IMR-90 (cell line): ENCODE measurements at regions not wholly inside any gene's neighbourhood (a gene's known extent, or its start where the extent isn't known, plus 50 kb on each side); places are given as distances from the start of the nearest gene placed in this dataset.

ENCODE experiments used
- ATAC-seq: fragments of 200-7000 bp; cut with Tn5 transposase; 2 replicates; pipeline ENCODE4 v1.9.1; 2020; ENCODE audit warnings: low read depth, mild to moderate bottlenecking, moderate library complexity
- BruUV-seq: library from RNA; stranded (reverse); fragments of 400-500 nt; replicated peaks from 2 replicates; lab custom pipeline; 2021; lab: Mats Ljungman, UMichigan
- CTCF ChIA-PET: fragments of 300-600 bp; formaldehyde crosslinking; extraction: SDS; loops from one replicate; lab custom pipeline; 2021; ENCODE audit warnings: antibody characterized with exemption; lab: Yijun Ruan, JAX
- POLR2A ChIA-PET: fragments of 300-600 bp; sonication (Branson Sonifier 250); formaldehyde crosslinking; loops from one replicate; lab custom pipeline; 2022; ENCODE audit warnings: antibody characterized with exemption; ENCODE audit not compliant: unreplicated experiment; lab: Charles Lee
- DNase-seq: peaks from one replicate; pipeline ENCODE4 v3.0.0; 2013
- H2AFZ ChIP-seq: replicated peaks from 2 replicates; pipeline ENCODE3; 2013; ENCODE audit warnings: low read length, mild to moderate bottlenecking; ENCODE audit not compliant: poor library complexity
- H2AK5ac ChIP-seq: 2 replicates; pipeline ENCODE4 v1.6.1; 2013; ENCODE audit warnings: low read depth, low read length, inconsistent platforms
- H2AK9ac ChIP-seq: replicated peaks from 2 replicates; pipeline ENCODE3; 2013; ENCODE audit warnings: mild to moderate bottlenecking, low read depth, low read length, moderate library complexity; ENCODE audit not compliant: poor library complexity
- H2BK120ac ChIP-seq: 2 replicates; pipeline ENCODE4 v1.6.1; 2013; ENCODE audit warnings: low read depth, low read length, inconsistent platforms
- H2BK15ac ChIP-seq: 3 replicates; pipeline ENCODE4 v1.6.1; 2013; ENCODE audit warnings: low read depth, low read length, inconsistent platforms
- H2BK20ac ChIP-seq: 2 replicates; pipeline ENCODE4 v1.6.1; 2013; ENCODE audit warnings: low read depth, mild to moderate bottlenecking, inconsistent platforms, low read length, moderate library complexity
- H2BK5ac ChIP-seq: 2 replicates; pipeline ENCODE4 v1.6.1; 2013; ENCODE audit warnings: mild to moderate bottlenecking, low read depth, low read length, inconsistent platforms; ENCODE audit not compliant: poor library complexity, severe bottlenecking
- H3K14ac ChIP-seq: replicated peaks from 2 replicates; pipeline ENCODE4 v1.6.1; 2013; ENCODE audit warnings: low read depth, low read length, inconsistent platforms
- H3K18ac ChIP-seq: 2 replicates; pipeline ENCODE4 v1.6.1; 2013; ENCODE audit warnings: low read depth, low read length, control low read depth
- H3K23ac ChIP-seq: 2 replicates; pipeline ENCODE4 v1.6.1; 2013; ENCODE audit warnings: low read depth, low read length, inconsistent platforms
- H3K27ac ChIP-seq: 2 replicates; pipeline ENCODE4 v1.5.1; 2013; ENCODE audit warnings: mild to moderate bottlenecking, control low read depth, low read length; ENCODE audit not compliant: insufficient read depth
- H3K27me3 ChIP-seq: 2 replicates; pipeline ENCODE4 v1.6.1; 2013; ENCODE audit warnings: low read length; ENCODE audit not compliant: control insufficient read depth, insufficient read depth
- H3K36me3 ChIP-seq: 2 replicates; pipeline ENCODE4 v1.6.1; 2013; ENCODE audit warnings: low read length, mixed read lengths; ENCODE audit not compliant: control insufficient read depth, insufficient read depth
- H3K4ac ChIP-seq: 2 replicates; pipeline ENCODE4 v1.6.1; 2013; ENCODE audit warnings: low read depth, low read length, inconsistent platforms
- H3K4me1 ChIP-seq: 2 replicates; pipeline ENCODE4 v1.6.1; 2013; ENCODE audit warnings: low read length, mixed read lengths; ENCODE audit not compliant: control insufficient read depth, insufficient read depth
- H3K4me2 ChIP-seq: 2 replicates; pipeline ENCODE4 v1.6.1; 2013; ENCODE audit warnings: low read depth, mild to moderate bottlenecking, control low read depth, low read length, moderate library complexity
- H3K4me3 ChIP-seq: 2 replicates; pipeline ENCODE4 v1.5.1; 2013; ENCODE audit warnings: low read depth, mild to moderate bottlenecking, control low read depth, low read length, moderate library complexity; ENCODE audit not compliant: insufficient read depth
- H3K56ac ChIP-seq: 2 replicates; pipeline ENCODE4 v1.6.1; 2013; ENCODE audit warnings: low read length, inconsistent platforms; ENCODE audit not compliant: insufficient read depth; ENCODE audit errors: extremely low read depth
- H3K79me1 ChIP-seq, 2 experiments: 2 replicates each; pipeline ENCODE4 v1.6.1; 2013; ENCODE audit warnings: low read length in 2 of 2, inconsistent platforms in 1 of 2, low read depth in 1 of 2
- H3K9ac ChIP-seq: 2 replicates; pipeline ENCODE4 v1.6.1; 2013; ENCODE audit warnings: low read depth, low read length, control low read depth
- H3K9me1 ChIP-seq: 2 replicates; pipeline ENCODE4 v1.6.1; 2013; ENCODE audit warnings: low read length, inconsistent platforms; ENCODE audit not compliant: insufficient read depth
- H3K9me3 ChIP-seq: 2 replicates; pipeline ENCODE4 v1.6.1; 2013; ENCODE audit warnings: low read length; ENCODE audit not compliant: control insufficient read depth, insufficient read depth
- H4K20me1 ChIP-seq: 2 replicates; pipeline ENCODE4 v1.6.1; 2013; ENCODE audit warnings: low read length, inconsistent platforms; ENCODE audit not compliant: insufficient read depth
- H4K5ac ChIP-seq: 2 replicates; pipeline ENCODE4 v1.6.1; 2013; ENCODE audit warnings: mild to moderate bottlenecking, low read depth, low read length, control low read depth
- H4K8ac ChIP-seq, 2 experiments: 2 replicates each; pipeline ENCODE4 v1.6.1; 2013; ENCODE audit warnings: low read depth in 2 of 2, low read length in 2 of 2, control low read depth in 1 of 2, inconsistent platforms in 1 of 2
- H4K91ac ChIP-seq: 2 replicates; pipeline ENCODE4 v1.6.1; 2013; ENCODE audit warnings: low read depth, low read length, inconsistent platforms; ENCODE audit not compliant: insufficient read depth
- BHLHE40 ChIP-seq: fragments of 150-350 bp; IDR thresholded peaks from 2 replicates; pipeline ENCODE4 v1.6.1; 2016; ENCODE audit warnings: mild to moderate bottlenecking, low read depth, low read length
- CEBPB ChIP-seq: IDR thresholded peaks from 2 replicates; pipeline ENCODE4 v1.6.1; 2012; ENCODE audit warnings: low read depth, low read length, improper control_type of control experiment
- CHD1 ChIP-seq: IDR thresholded peaks from 2 replicates; pipeline ENCODE4 v1.6.1; 2012; ENCODE audit warnings: low read depth, low read length, improper control_type of control experiment
- CTCF ChIP-seq: conservative IDR thresholded peaks from 2 replicates; pipeline ENCODE4 v1.5.1; 2012; ENCODE audit warnings: mild to moderate bottlenecking, low read depth, low read length, improper control_type of control experiment
- ELK1 ChIP-seq: fragments of 150-350 bp; IDR thresholded peaks from 2 replicates; pipeline ENCODE4 v1.6.1; 2016; ENCODE audit warnings: low read depth, mild to moderate bottlenecking, low read length, moderate library complexity, borderline replicate concordance
- FOS ChIP-seq: fragments of 150-350 bp; IDR thresholded peaks from 2 replicates; pipeline ENCODE4 v1.6.1; 2016; ENCODE audit warnings: low read depth, low read length
- MAFK ChIP-seq: IDR thresholded peaks from 2 replicates; pipeline ENCODE4 v1.6.1; 2012; ENCODE audit warnings: low read depth, low read length, improper control_type of control experiment
- MAZ ChIP-seq: IDR thresholded peaks from 2 replicates; pipeline ENCODE4 v1.6.1; 2012; ENCODE audit warnings: low read depth, mild to moderate bottlenecking, low read length, improper control_type of control experiment, moderate library complexity, borderline replicate concordance
- MXI1 ChIP-seq: IDR thresholded peaks from 2 replicates; pipeline ENCODE4 v1.6.1; 2012; ENCODE audit warnings: low read depth, mild to moderate bottlenecking, low read length, moderate library complexity, borderline replicate concordance
- NFE2L2 ChIP-seq: fragments of 150-350 bp; IDR thresholded peaks from 2 replicates; pipeline ENCODE4 v1.6.1; 2016; ENCODE audit warnings: low read depth, mild to moderate bottlenecking, low read length
- POLR2A ChIP-seq: IDR thresholded peaks from 2 replicates; pipeline ENCODE4 v1.6.1; 2012; ENCODE audit warnings: mild to moderate bottlenecking, low read depth, low read length
- RAD21 ChIP-seq: IDR thresholded peaks from 2 replicates; pipeline ENCODE4 v1.6.1; 2012; ENCODE audit warnings: low read length, improper control_type of control experiment
- RCOR1 ChIP-seq: IDR thresholded peaks from 2 replicates; pipeline ENCODE4 v1.6.1; 2012; ENCODE audit warnings: mild to moderate bottlenecking, low read length, improper control_type of control experiment; ENCODE audit not compliant: insufficient replicate concordance
- RFX5 ChIP-seq: IDR thresholded peaks from 2 replicates; pipeline ENCODE4 v1.8.0; 2012; ENCODE audit warnings: low read depth, mild to moderate bottlenecking, low read length, moderate library complexity
- SMC3 ChIP-seq: fragments of 150-350 bp; IDR thresholded peaks from 2 replicates; pipeline ENCODE4 v1.6.1; 2016; ENCODE audit warnings: low read depth, mild to moderate bottlenecking, antibody characterized with exemption, low read length, moderate library complexity
- USF2 ChIP-seq: fragments of 150-350 bp; IDR thresholded peaks from 2 replicates; pipeline ENCODE4 v1.6.1; 2017; ENCODE audit warnings: mild to moderate bottlenecking, antibody characterized with exemption, low read length, low read depth
- WGBS, 2 experiments: methylation state at CpG; one replicate each; pipeline versions ENCODE4 v1.1.5 to v1.1.7; 2013; ENCODE audit warnings: missing lambda C conversion rate in 2 of 2; ENCODE audit not compliant: insufficient read length in 1 of 2; ENCODE audit errors: extremely low coverage in 2 of 2; 5-methylcytosine and 5-hydroxymethylcytosine counted together
- dilution Hi-C: fragments of 300-500 bp; cut with HindIII; formaldehyde crosslinking; loops from one replicate; pipeline ENCODE4 v1.14.3; 2018; ENCODE audit warnings: low sequenced_read_pairs; ENCODE audit not compliant: unreplicated experiment
- in situ Hi-C: fragments of 300-500 bp; cut with MboI; formaldehyde crosslinking; loops from 3 replicates; pipeline ENCODE4 v1.14.3; 2019; ENCODE audit warnings: low sequenced_read_pairs, inconsistent platforms, mixed read lengths
- intact Hi-C: fragments of 100-400 bp; cut with micrococcal nuclease; formaldehyde crosslinking; loops from 2 replicates; pipeline ENCODE4 v1.10.0; 2022

- Histone ChIP-seq H3K56ac (no peak overlapping the region), H3K4me2 (no peak overlapping the region), H2AK9ac (no peak overlapping the region), H2BK120ac (no peak overlapping the region), H2AK5ac (no peak overlapping the region), H2BK20ac (no peak overlapping the region), H2BK5ac (no peak overlapping the region), H3K9me3 (peaks cover 2% of the 10 kb centered on the region; the same call in 1 of the 2 replicates), H3K9ac (no peak overlapping the region), H4K20me1 (no peaks in the 10 kb centered on the region), H3K4me1 (no peaks in the 10 kb centered on the region), H4K5ac (no peak overlapping the region), H2AFZ (no peak overlapping the region), H3K4me3 (no peak overlapping the region), H3K4ac (no peak overlapping the region), H4K8ac (no peak overlapping the region), H4K91ac (no peak overlapping the region), H3K9me1 (no peaks in the 10 kb centered on the region), H2BK15ac (no peak overlapping the region), H3K18ac (no peak overlapping the region), H3K27ac (no peak overlapping the region), H3K23ac (no peak overlapping the region), H3K79me1 (no peaks in the 10 kb centered on the region), H3K27me3 (no peaks in the 10 kb centered on the region), H3K36me3 (no peaks in the 10 kb centered on the region), H3K14ac (no peak overlapping the region)
- ATAC-seq (no peak), DNase-seq (no peak)
- 0% methylated on average over 1 of the region's 1 CpG; no CpG with 5 or more reads in 1 of the 2 experiments for WGBS, 2 experiments
- TF ChIP-seq ELK1 (no peak), SMC3 (no peak), NFE2L2 (no peak), BHLHE40 (no peak), MAZ (no peak), POLR2A (no peak), MXI1 (no peak), USF2 (no peak), MAFK (no peak), RCOR1 (no peak), CTCF (no peak), FOS (no peak), CEBPB (no peak), CHD1 (no peak), RAD21 (no peak), RFX5 (no peak)
- in situ Hi-C loops (no loop called here), intact Hi-C loops (no loop called here), dilution Hi-C loops (no loop called here)
- ChIA-PET CTCF (no interaction called here), POLR2A (no interaction called here)
- no TSS peak for BruUV-seq
Measured at GRCh38 chrX:23251043-23251442, 83.6 kb upstream of the PTCHD1 start.
